PC-3 (cell line): ENCODE measurements at regions not wholly inside any gene's neighbourhood (a gene's known extent, or its start where the extent isn't known, plus 50 kb on each side); places are given as distances from the start of the nearest gene placed in this dataset.
A peak's percentile ranks its signal among the peaks of the same experiment; 100 is the strongest.

Experiments
- ATAC-seq: fragments of 200-7000 bp; cut with Tn5 transposase; 2 replicates; pipeline ENCODE4 v1.9.1; 2020; ENCODE audit warnings: mild to moderate bottlenecking, moderate library complexity
- BruUV-seq: library from RNA; stranded (reverse); fragments of 400-500 nt; replicated peaks from 2 replicates; lab custom pipeline; 2021; lab: Mats Ljungman, UMichigan
- CTCF ChIA-PET: fragments of 300-600 bp; sonication (Branson Sonifier 250); formaldehyde crosslinking; loops from one replicate; lab custom pipeline; 2022; ENCODE audit warnings: antibody characterized with exemption; lab: Charles Lee
- POLR2A ChIA-PET: fragments of 300-600 bp; sonication (Branson Sonifier 250); formaldehyde crosslinking; loops from one replicate; lab custom pipeline; 2022; ENCODE audit warnings: antibody characterized with exemption; ENCODE audit not compliant: unreplicated experiment; lab: Charles Lee
- DNase-seq: peaks from one replicate; pipeline ENCODE4 v3.0.0-alpha.2; 2015
- H2AFZ ChIP-seq: fragments of 300-600 bp; sonication (generic); 2 replicates; pipeline ENCODE4 v1.6.0; 2016; ENCODE audit warnings: antibody characterized with exemption, low read length
- H3F3A ChIP-seq: fragments of 300-600 bp; sonication (generic); one replicate; pipeline ENCODE4 v1.6.0; 2017; ENCODE audit warnings: antibody characterized with exemption, low read length, control low read depth, mild to moderate bottlenecking; ENCODE audit not compliant: unreplicated experiment
- H3K27ac ChIP-seq: fragments of 300-600 bp; sonication (generic); 2 replicates; pipeline ENCODE4 v1.5.1; 2016; ENCODE audit warnings: mild to moderate bottlenecking, low read length
- H3K27me3 ChIP-seq: fragments of 300-600 bp; sonication (generic); 2 replicates; pipeline ENCODE4 v1.6.1; 2016; ENCODE audit warnings: low read length, mixed read lengths
- H3K36me3 ChIP-seq: fragments of 300-600 bp; sonication (generic); 2 replicates; pipeline ENCODE4 v1.6.1; 2016; ENCODE audit warnings: low read depth, mixed run types, low read length, mixed read lengths
- H3K4me1 ChIP-seq: fragments of 300-600 bp; sonication (generic); 2 replicates; pipeline ENCODE4 v1.5.1; 2016; ENCODE audit warnings: low read length; ENCODE audit not compliant: insufficient read depth
- H3K4me2 ChIP-seq: fragments of 300-600 bp; sonication (generic); 2 replicates; pipeline ENCODE4 v1.6.0; 2016; ENCODE audit warnings: low read length
- H3K4me3 ChIP-seq: fragments of 300-600 bp; sonication (generic); 2 replicates; pipeline ENCODE4 v1.5.1; 2016; ENCODE audit warnings: mild to moderate bottlenecking, low read length, mixed read lengths
- H3K79me2 ChIP-seq: fragments of 300-600 bp; sonication (generic); 2 replicates; pipeline ENCODE4 v1.6.1; 2017; ENCODE audit warnings: low read length, mixed read lengths
- H3K9ac ChIP-seq: fragments of 300-600 bp; sonication (generic); 2 replicates; pipeline ENCODE4 v1.6.0; 2016; ENCODE audit warnings: mild to moderate bottlenecking, low read length
- H3K9me2 ChIP-seq: fragments of 300-600 bp; sonication (generic); replicated peaks from 2 replicates; pipeline ENCODE4 v1.6.1; 2016; ENCODE audit warnings: mixed run types, low read length, mixed read lengths
- H3K9me3 ChIP-seq: fragments of 300-600 bp; sonication (generic); 2 replicates; pipeline ENCODE4 v1.6.1; 2016; ENCODE audit warnings: low read length, mixed read lengths
- H4K20me1 ChIP-seq: fragments of 300-600 bp; sonication (generic); 2 replicates; pipeline ENCODE4 v1.6.1; 2016; ENCODE audit warnings: low read length, mixed read lengths
- CTCF ChIP-seq: fragments of 300-600 bp; sonication (generic); conservative IDR thresholded peaks from 2 replicates; pipeline ENCODE4 v1.5.1; 2017; ENCODE audit warnings: antibody characterized with exemption, low read depth, mild to moderate bottlenecking, low read length
- EZH2 ChIP-seq: fragments of 300-600 bp; sonication (generic); IDR thresholded peaks from one replicate; pipeline ENCODE4 v1.6.1; 2017; ENCODE audit warnings: antibody characterized with exemption, mild to moderate bottlenecking, low read length; ENCODE audit not compliant: unreplicated experiment
- EZH2phosphoT487 ChIP-seq: fragments of 300-600 bp; sonication (generic); IDR thresholded peaks from 2 replicates; pipeline ENCODE4 v1.6.1; 2018; ENCODE audit warnings: mild to moderate bottlenecking, antibody characterized with exemption, low read length, borderline replicate concordance
- intact Hi-C: fragments of 100-400 bp; cut with micrococcal nuclease; formaldehyde crosslinking; loops from 2 replicates; pipeline ENCODE4 v1.9.0; 2023

- no peak for ATAC-seq
- Histone ChIP-seq H3K4me2 (no peak overlapping the region), H3K27me3 (no peaks in the 10 kb centered on the region), H3K4me1 (no peaks in the 10 kb centered on the region), H3K4me3 (no peak overlapping the region), H3K9ac (no peak overlapping the region), H3K9me3 (no peaks in the 10 kb centered on the region), H3K36me3 (no peaks in the 10 kb centered on the region), H4K20me1 (no peaks in the 10 kb centered on the region), H3K9me2 (no peaks in the 10 kb centered on the region), H3F3A (no peaks in the 10 kb centered on the region), H2AFZ (no peak overlapping the region), H3K27ac (no peak overlapping the region), H3K79me2 (no peaks in the 10 kb centered on the region)
- TF ChIP-seq EZH2 (no peak), CTCF (no peak), EZH2phosphoT487 (no peak)
- ChIA-PET POLR2A (no interaction called here), CTCF (no interaction called here)
- no TSS peak for BruUV-seq
- DNase-seq = no peak
- intact Hi-C loops = loop anchor here (10.0 kb wide), 1 partner anchor 86 kb away; no protein-coding TSS in a partner anchor
Observed at GRCh38 chr3:106720510-106720909, 656.7 kb upstream of the CCDC54 start.

- ChIA-PET POLR2A (no interaction called here), CTCF (no interaction called here)
- no peak for ATAC-seq
- peaks cover 27% of the 10 kb centered on the region for H3K4me1 ChIP-seq
- H3K36me3 ChIP-seq = no peaks in the 10 kb centered on the region
- no TSS peak for BruUV-seq
- intact Hi-C loops = loop anchor here (5.0 to 10.0 kb wide), 2 partner anchors 91 to 858 kb away; partner anchors contain the start of gene CBLB
- DNase-seq = no peak
- H3K27me3 ChIP-seq = no peaks in the 10 kb centered on the region
- no peaks in the 10 kb centered on the region for H3K9me2 ChIP-seq
- no peak overlapping the region for H2AFZ ChIP-seq
- no peaks in the 10 kb centered on the region for H4K20me1 ChIP-seq
- H3K27ac ChIP-seq = no peak overlapping the region
- H3K9ac ChIP-seq = no peak overlapping the region
- no peak for TF ChIP-seq CTCF
- no peak for TF ChIP-seq EZH2phosphoT487
- TF ChIP-seq EZH2 = no peak
- peaks cover 5% of the 10 kb centered on the region for H3F3A ChIP-seq
- no peak overlapping the region for H3K4me3 ChIP-seq
- H3K79me2 ChIP-seq = no peaks in the 10 kb centered on the region
- no peak overlapping the region for H3K4me2 ChIP-seq
- H3K9me3 ChIP-seq = no peaks in the 10 kb centered on the region
Observed at GRCh38 chr3:106725566-106725965, 651.7 kb upstream of the CCDC54 start.

- H4K20me1 ChIP-seq = no peaks in the 10 kb centered on the region
- TSS peak; percentile 96 for BruUV-seq
- peak overlapping the region; percentile 55 for H3K4me3 ChIP-seq
- peaks cover 27% of the 10 kb centered on the region for H3K4me1 ChIP-seq
- ChIA-PET POLR2A (no interaction called here), CTCF (no interaction called here)
- peak overlapping the region; percentile 78 for H3K4me2 ChIP-seq
- no peaks in the 10 kb centered on the region for H3K36me3 ChIP-seq
- peak overlapping the region; percentile 75 for H3K27ac ChIP-seq
- H2AFZ ChIP-seq = peak overlapping the region; percentile 68
- no peaks in the 10 kb centered on the region for H3K27me3 ChIP-seq
- DNase-seq = peak; percentile 98
- peaks cover 5% of the 10 kb centered on the region for H3F3A ChIP-seq
- no peak for TF ChIP-seq EZH2phosphoT487
- TF ChIP-seq EZH2 = no peak
- no peak for TF ChIP-seq CTCF
- peak; percentile 98 for ATAC-seq
- peak overlapping the region; percentile 24 for H3K9ac ChIP-seq
- intact Hi-C loops = loop anchor here (1.0 to 10.0 kb wide), 3 partner anchors 94 to 861 kb away; partner anchors contain the start of gene CBLB
- no peaks in the 10 kb centered on the region for H3K9me2 ChIP-seq
- H3K9me3 ChIP-seq = no peaks in the 10 kb centered on the region
- H3K79me2 ChIP-seq = no peaks in the 10 kb centered on the region
Observed at GRCh38 chr3:106728315-106729098, 648.7 kb upstream of the CCDC54 start.
